GM21723 (cell line): ENCODE measurements at regions not wholly inside any gene's neighbourhood (a gene's known extent, or its start where the extent isn't known, plus 50 kb on each side); places are given as distances from the start of the nearest gene placed in this dataset.
"Not testable (repeated sequence)": the region's sequence is repeated elsewhere in the genome, so short reads cannot be mapped to it uniquely, and the experiment has no call there.

Experiments
- ATAC-seq: cut with Tn5 transposase; IDR thresholded peaks from one replicate; pipeline ENCODE4 v1.9.1; 2021; ENCODE audit warnings: mild to moderate bottlenecking, moderate library complexity; ENCODE audit not compliant: unreplicated experiment

- no peak for ATAC-seq
Observed at GRCh38 chr22:33971561-33971961, 51.3 kb upstream of the LARGE1 start.

GRCh38 chr22:33975841-33976240, 55.6 kb upstream of the LARGE1 start:
- no peak for ATAC-seq

GRCh38 chr22:33983558-33983957, 63.3 kb upstream of the LARGE1 start:
- no peak for ATAC-seq

GRCh38 chr22:33984211-33984610, 63.9 kb upstream of the LARGE1 start:
- no peak for ATAC-seq

- no peak for ATAC-seq
Observed at GRCh38 chr22:33984656-33985285, 64.5 kb upstream of the LARGE1 start.

GRCh38 chr22:33985506-33985905, 65.2 kb upstream of the LARGE1 start:
- ATAC-seq, result no peak

- ATAC-seq, result no peak
Observed at GRCh38 chr22:33986167-33986771, 66.0 kb upstream of the LARGE1 start.

GRCh38 chr22:33986954-33987353, 66.7 kb upstream of the LARGE1 start:
- no peak for ATAC-seq

GRCh38 chr22:33989263-33989662, 69.0 kb upstream of the LARGE1 start:
- not testable (repeated sequence) for ATAC-seq

- ATAC-seq, result no peak
Observed at GRCh38 chr22:33991620-33992019, 71.3 kb upstream of the LARGE1 start.

GRCh38 chr22:33996824-33997223, 76.5 kb upstream of the LARGE1 start:
- ATAC-seq, result no peak

GRCh38 chr22:34000879-34001526, 80.7 kb upstream of the LARGE1 start:
- no peak for ATAC-seq

GRCh38 chr22:34001701-34002466, 81.6 kb upstream of the LARGE1 start:
- ATAC-seq, result no peak

GRCh38 chr22:34004058-34004457, 83.8 kb upstream of the LARGE1 start:
- no peak for ATAC-seq

- ATAC-seq, result no peak
Observed at GRCh38 chr22:34010259-34010658, 90.0 kb upstream of the LARGE1 start.

- no peak for ATAC-seq
Observed at GRCh38 chr22:34015642-34016041, 95.4 kb upstream of the LARGE1 start.

GRCh38 chr22:34017205-34017604, 96.9 kb upstream of the LARGE1 start:
- no peak for ATAC-seq

GRCh38 chr22:34019190-34019845, 99.0 kb upstream of the LARGE1 start:
- no peak for ATAC-seq

GRCh38 chr22:34035209-34035608, 114.9 kb upstream of the LARGE1 start:
- no peak for ATAC-seq

- no peak for ATAC-seq
Observed at GRCh38 chr22:34036931-34037330, 116.7 kb upstream of the LARGE1 start.
